ENCODE measurements at regions not wholly inside any gene's neighbourhood (a gene's known extent, or its start where the extent isn't known, plus 50 kb on each side); places are given as distances from the start of the nearest gene placed in this dataset.

GRCh38 chr4:96845819-96846218, 1005.9 kb downstream of the PDHA2 start:
- TF ChIP-seq, protein P1, sequence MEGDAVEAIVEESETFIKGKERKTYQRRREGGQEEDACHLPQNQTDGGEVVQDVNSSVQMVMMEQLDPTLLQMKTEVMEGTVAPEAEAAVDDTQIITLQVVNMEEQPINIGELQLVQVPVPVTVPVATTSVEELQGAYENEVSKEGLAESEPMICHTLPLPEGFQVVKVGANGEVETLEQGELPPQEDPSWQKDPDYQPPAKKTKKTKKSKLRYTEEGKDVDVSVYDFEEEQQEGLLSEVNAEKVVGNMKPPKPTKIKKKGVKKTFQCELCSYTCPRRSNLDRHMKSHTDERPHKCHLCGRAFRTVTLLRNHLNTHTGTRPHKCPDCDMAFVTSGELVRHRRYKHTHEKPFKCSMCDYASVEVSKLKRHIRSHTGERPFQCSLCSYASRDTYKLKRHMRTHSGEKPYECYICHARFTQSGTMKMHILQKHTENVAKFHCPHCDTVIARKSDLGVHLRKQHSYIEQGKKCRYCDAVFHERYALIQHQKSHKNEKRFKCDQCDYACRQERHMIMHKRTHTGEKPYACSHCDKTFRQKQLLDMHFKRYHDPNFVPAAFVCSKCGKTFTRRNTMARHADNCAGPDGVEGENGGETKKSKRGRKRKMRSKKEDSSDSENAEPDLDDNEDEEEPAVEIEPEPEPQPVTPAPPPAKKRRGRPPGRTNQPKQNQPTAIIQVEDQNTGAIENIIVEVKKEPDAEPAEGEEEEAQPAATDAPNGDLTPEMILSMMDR (IDR thresholded peaks at IDR 0.05; ENCODE audit: extremely low read depth in 1 of 2, insufficient read depth in 1 of 2, low read depth in 1 of 2, low read length in 2 of 2): no peak
- TF ChIP-seq EZH2 (IDR thresholded peaks at IDR 0.05; ENCODE audit: borderline replicate concordance, low read depth, low read length, severe bottlenecking): no peak
- no peak for TF ChIP-seq POLR2AphosphoS5 (IDR thresholded peaks at IDR 0.05; ENCODE audit: insufficient read depth, low read depth, low read length)
- no peak for TF ChIP-seq MYC (IDR thresholded peaks at IDR 0.05; ENCODE audit: low read depth, low read length)
- no peak for TF ChIP-seq FOS (IDR thresholded peaks at IDR 0.05; ENCODE audit: borderline replicate concordance, insufficient read depth, low read length)
